GM18511 (cell line): ENCODE measurements at regions not wholly inside any gene's neighbourhood (a gene's known extent, or its start where the extent isn't known, plus 50 kb on each side); places are given as distances from the start of the nearest gene placed in this dataset.
"Not testable (repeated sequence)": the region's sequence is repeated elsewhere in the genome, so short reads cannot be mapped to it uniquely, and the experiment has no call there.

Experiments
- ATAC-seq: cut with Tn5 transposase; IDR thresholded peaks from one replicate; pipeline ENCODE4 v1.9.1; 2021; ENCODE audit warnings: mild to moderate bottlenecking, moderate library complexity; ENCODE audit not compliant: unreplicated experiment

DNA sequence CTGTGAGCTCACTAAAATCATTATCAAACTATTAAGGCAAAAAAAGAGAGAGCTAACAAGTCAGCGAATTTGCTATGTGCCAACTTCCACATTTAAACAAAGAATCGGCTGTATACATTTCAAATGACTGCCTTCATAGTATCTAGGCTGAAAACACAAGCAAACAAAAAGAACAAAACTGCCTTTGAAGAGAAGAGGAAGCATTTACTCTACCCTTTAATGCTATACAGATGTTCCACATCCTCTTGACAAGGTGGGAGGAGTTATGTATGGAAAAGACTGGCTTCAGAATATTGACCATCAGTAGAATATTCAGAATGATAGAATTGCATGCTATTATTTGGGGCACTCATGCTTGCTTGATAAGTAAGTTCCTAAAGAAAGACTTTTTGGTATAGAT is 741.7 kb downstream of the PLCL1 start:
- no peak for ATAC-seq

DNA sequence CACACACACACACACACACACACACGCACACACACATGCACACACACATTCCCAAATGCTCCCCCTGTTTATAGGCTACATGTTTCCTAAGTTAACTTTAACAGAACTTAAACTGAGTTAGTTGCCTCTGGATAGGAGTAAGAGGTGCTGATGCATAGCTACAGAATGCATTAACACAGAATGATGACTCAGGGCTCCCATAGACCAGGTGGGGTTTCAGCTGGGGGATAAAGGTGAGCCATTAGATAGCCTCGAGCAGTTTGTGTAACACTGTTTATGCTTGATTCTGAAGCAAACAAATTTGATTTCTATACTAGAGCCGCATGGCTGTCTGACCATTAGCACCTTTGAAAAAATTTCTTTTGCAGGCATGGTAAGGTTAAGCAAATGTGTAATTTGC is 741.0 kb downstream of the PLCL1 start:
- ATAC-seq: no peak

DNA sequence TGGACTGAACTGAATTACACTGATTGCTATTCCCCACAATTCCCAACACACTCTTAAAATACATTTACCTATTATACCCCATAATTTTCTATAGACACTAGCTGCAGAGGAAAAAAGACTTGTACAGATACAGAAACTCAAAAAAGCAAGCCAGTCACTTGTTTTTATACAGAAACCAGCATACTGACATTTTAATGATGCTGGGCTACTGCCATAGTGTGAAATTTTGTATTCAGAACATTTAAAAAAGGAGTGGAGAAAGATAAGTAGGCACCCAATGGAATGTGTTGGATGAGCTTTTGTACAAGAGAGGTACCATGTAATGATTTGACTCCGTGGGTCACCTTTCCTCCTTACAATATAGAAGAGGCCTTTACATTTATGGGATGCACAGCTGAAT is 740.1 kb downstream of the PLCL1 start:
- ATAC-seq: no peak

DNA sequence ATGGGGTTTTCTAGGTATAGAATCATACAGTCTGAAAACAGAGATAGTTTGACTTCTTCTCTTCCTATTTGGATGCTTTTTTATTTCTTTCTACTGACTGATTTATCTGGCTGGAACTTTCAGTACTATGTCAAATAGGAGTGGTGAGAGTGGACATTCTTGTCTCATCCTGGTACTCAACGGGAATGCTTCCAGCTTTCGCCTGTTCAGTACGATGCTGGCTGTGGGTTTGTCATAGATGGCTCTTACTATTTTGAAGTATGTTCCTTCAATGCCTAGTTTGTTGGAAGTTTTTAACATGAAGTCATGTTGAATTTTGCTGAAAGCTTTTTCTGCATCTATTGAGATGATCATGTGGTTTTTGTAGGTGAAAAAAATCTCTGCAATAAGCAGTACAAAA is 730.4 kb downstream of the PLCL1 start:
- ATAC-seq: no peak

DNA sequence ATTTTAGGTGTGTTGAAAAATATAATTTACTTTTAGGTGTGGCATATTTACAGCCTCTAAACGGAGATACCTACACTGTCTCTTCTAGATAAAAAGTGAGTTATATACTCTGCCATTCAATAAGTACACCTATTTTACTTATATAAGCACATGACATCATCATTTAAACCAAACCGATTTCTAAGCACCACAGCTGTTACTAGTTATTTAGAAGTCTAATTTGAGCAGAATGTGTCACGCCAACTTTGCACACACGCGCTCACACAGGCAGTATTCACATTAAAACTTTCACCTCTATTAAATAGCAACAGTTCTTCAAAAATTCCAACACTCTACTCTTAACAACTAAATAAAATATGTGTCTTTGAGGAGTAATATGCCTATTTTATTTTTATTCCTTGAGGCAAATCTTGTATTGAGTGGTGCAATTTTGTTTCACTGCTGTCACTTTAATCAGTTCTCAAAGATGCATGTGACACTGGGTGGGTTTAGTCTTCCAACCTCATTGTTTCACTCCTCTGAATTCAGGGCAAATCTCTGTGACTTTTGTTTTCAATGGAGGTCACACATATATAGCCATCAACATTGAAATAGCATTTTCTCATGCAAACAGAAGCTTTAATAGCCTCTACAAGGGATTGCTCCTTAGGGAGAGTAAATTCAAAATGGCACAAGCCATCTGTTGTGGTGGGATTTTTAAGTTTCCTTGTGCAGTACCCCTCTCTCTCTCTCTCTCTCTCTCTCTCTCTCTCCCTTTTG is 721.0 kb downstream of the PLCL1 start:
- no peak for ATAC-seq

DNA sequence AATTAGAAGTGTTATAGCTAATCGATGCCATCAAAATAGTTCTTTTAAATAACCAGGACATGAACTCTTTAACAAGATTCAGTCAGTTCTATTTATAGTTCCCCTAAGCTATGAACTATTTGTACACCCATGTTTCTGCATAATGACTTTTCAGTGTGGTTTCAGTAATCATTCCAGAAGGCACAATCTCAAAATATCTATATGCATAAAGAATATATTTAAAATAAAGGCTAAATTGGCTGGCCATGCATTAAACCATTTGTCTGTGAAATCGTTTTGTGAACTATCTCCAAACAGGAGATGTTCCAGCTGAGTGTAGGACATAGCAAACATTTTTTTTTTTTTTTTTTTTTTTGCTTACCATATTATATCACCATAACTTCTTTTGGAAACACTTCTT is 719.3 kb downstream of the PLCL1 start:
- ATAC-seq: no peak

DNA sequence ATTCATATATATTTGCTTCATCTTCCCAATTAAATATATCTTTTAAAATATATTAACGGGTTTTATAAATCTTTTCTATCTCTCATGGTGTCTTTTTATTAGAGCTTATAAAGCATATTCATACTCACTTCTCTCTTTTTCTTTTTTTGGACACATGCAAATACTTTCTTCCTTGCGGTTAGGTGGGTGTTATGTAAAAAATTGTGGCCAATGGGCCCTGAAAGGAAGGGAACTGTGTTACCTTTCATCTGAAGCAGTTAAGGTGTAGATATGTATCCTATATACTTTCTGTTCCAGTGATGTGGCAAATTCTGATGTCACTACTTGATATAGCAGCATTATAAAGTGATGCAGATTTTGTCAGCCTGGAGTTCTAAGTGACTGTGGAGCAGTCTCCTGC is 714.5 kb downstream of the PLCL1 start:
- ATAC-seq: peak; percentile 75

DNA sequence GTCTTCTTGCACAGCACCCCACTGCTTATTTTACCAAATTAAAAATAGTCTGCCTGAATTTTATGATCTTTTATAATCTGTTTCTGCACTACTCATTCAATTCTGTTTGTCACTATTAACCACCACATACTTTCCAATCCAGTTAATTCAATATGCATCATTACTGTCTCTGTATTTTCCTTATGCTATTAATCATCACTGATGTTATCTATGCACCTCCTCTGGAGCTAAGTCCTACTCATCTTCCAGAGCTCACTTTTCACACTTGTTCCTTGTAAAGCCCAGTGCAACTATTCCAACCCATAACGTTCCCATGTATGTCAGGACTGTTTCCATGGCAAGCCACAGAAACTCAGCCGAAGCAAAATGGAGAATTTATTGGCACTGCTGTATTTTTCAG is 713.6 kb downstream of the PLCL1 start:
- no peak for ATAC-seq

DNA sequence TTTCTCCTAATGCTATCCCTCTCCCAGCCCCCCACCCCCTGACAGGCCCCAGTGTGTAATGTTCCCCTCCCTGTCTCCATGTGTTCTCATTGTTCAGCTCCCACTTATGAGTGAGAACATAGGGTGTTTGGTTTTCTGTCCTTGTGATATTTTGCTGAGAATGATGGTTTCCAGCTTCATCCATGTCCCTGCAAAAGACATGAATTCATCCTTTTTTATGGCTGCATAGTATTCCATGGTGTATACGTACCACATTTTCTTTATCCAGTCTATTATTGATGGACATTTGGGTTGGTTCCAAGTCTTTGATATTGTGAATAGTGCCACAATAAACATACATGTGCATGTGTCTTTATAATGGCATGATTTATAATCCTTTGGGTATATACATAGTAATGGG is 704.2 kb downstream of the PLCL1 start:
- ATAC-seq: not testable (repeated sequence)

DNA sequence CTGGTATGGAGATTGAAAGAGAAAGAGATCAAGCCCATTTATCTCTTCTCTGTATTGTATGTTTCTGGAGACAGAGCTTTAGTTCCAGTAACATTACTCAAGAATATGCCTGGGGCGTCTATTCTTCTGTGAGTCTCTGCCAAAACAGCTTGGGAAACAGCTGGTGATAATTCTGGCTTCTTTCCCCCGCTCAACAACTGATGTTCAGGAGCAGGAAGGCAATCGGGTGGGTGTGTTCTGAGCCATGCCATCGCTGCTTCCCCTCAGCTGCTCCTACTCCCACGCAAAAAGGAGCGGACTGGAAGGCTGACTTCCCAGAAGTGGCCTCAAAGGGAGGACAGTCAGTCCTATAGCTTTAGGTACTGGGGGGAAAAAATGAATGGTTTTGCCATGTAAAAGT is 695.1 kb downstream of the PLCL1 start:
- no peak for ATAC-seq

DNA sequence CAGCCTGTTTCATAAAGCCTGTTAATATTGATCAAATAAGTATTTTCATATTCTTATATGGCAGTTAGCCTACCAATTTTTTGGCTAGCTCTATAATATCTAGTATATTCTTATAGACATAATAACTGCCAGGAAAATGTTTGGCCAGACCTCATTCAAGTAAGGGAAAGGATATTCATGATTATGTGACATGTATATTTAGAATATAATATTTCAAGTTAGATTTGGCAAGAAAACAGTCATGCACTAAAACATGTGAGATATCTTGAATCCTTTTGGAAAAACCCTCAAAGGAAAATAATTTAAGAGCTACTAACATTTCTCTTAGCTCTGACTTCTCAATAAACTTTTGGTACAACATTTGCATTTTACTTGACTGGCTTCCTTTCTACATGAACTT is 694.1 kb downstream of the PLCL1 start:
- ATAC-seq: no peak

DNA sequence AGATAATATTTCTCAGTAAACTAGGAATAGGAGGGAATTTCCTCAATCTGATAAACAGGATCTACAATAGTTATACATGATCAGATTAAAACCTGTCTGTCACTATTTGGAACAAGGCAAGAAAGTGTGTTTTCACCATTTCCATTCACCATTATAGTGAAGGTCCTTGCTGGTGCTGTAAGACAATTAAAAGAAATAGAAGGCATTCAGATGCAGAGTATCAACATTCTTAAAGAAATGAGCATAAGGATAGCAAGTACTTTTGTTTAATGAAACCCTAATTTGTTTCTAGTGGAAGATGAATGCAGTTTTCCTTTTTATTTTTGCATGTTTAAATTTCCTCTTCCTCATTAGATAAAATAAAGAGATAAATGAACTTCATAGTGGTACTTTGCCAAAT is 693.7 kb downstream of the PLCL1 start:
- ATAC-seq: no peak

DNA sequence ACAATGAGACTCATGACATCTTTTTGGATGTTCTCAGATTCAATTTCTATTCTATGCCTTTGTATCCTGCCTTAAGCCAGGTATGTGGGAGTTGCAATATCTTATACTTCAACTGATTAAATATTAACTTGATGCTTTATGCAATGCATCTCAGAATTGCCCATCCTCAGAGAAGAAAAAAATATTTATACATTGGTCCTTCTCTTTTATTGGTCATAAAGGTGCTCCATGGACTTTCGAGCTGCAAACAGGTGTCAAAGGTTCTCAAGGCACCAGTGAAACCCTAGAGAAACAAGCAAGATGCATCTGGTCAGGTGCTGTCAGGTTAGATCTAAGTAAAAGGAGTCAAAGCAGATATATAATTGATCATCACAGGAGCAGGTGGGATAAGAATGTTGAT is 690.5 kb downstream of the PLCL1 start:
- ATAC-seq: no peak

DNA sequence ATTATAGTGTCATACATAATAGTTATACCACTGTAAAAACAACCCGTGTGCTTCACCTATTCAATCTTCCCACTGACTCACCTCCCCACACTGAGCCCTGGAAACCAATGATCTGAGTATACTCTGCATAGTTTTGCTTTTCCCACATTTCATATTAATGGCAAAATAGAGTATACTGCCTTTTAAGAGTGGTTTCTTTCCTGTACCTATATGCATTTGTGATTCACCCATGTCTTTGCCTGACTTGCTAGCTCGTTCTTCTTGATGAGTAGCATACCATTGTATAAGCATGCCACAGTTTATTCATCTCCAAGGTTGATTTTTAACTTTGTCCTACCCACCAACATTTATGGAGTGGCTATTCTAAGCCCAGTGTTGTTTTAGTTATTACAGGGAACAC is 686.4 kb downstream of the PLCL1 start:
- no peak for ATAC-seq

DNA sequence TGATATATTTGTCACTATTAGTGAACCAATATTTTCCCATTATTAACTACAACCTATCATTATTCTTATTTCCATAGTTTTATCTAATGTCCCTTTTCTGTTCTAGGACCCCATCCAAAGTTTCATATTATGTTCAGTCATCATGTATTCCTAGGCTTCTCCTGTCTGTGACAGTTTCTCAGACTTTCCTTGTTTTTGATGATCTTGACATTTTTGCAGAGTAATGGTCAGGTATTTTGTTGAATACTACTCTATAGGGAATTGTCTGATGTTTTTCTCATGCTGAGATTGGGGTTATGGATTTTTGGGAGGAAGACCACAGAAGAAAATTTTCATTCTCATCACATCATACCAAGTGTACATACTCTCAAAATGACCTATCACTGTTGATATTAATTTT is 684.6 kb downstream of the PLCL1 start:
- no peak for ATAC-seq

DNA sequence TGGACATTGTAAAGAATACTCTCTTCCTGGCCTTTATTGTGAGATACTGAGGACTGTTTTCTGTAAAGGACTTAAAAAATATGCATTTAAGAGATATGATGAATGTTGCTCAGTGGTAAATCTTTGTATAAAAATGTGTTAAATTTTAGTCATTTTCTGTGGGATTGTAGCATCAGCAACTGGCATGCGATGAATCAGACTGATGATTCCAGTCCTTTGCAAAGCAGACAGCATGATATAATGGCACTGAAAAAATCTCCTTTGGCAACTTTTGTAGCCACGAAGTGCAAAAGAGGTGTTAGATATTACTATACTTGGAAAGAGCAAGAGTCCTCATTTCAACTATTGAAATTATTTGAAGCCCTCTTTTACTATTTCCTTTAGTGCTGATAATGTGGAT is 678.7 kb downstream of the PLCL1 start:
- ATAC-seq: no peak

DNA sequence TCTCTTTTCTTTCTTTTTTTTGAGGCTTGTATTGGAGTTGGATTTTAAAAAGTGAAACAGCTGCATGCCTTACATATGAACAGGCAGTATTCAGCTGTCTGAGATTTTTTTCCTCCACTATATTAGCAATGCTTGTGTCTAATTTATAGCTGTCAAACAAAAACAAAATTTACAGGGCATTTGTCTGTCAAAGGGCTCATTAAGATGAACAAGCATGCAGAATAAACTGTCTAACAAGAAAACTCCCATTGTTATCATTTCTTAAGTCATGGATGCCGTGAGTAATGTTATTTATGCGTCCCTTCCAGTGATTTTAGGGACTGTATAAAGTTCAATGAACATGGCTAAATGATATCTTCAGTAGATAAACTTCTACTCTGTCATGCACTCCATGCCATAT is 674.7 kb downstream of the PLCL1 start:
- no peak for ATAC-seq

DNA sequence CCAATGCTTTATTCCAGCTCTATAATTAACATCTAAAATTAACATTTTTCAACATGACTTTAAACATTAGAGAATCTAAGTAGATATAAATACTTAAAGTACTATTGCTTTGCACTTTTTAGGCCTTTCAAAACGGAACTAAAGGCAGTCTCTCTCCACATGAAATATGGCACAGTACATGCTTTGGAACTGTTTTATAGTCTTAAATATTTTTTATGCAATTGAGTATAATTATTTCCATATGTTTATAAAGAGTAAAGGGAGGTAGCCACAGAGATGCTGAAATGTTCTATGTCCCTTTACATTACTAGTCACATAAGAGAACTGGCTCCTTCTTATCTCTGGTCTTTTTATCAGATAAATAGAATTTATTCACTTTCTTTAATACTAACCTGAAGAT is 674.0 kb downstream of the PLCL1 start:
- no peak for ATAC-seq

DNA sequence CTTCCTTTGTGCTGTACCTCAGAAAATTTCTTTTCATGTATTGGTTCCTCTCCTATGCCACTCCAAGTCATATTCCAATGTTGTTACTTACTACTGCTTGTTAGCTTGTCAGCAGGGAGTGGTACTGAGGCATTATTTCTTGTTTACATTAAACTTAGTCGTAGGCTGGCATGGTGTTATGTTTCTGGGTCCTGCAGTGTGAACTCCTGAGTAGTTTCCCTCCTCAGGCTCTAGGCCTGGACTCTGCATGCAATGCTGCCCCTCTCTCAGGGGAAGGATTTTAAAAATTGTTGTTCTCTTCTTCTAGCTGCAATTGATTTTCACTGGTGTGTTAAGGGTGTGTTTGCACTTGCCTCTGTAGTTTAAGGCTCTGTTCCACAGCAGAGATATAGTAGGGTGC is 671.6 kb downstream of the PLCL1 start:
- ATAC-seq: no peak

DNA sequence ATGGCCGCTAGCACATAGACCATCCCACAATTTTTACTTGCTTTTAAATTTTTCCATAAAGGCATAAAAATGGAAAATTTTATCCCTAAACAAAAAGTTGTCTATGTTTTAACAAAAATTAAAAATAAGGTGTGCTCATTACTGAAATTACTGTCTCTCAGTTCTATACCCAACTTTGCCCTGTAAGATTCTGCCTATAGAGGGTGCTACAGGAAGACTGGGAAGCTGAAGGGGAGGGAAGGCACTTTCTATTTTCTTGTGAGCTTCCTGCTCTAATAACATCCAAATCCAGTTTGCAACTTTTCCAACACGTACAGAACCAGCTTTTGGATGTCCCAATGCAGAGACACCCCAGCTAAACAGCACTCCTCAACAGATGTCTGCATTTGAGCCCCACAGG is 666.9 kb downstream of the PLCL1 start:
- no peak for ATAC-seq

DNA sequence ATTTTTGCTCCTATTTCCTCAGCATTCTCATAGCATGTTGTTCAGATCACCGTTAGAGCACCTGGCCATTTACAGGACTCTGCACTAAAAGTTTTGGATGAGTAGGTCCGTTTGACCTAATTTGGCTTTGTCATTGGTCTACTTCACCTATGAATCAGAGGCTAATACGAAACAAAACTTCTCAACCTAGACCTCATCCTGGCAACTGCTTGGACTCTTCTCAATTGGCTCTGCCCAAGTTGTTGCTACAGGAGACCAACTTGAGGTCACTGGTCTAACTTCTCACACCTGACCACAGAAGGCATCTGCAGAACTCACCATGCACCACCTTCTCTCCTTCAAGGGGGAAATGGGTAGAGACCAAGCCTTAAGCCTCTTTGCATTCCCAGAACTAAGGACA is 663.7 kb downstream of the PLCL1 start:
- no peak for ATAC-seq

DNA sequence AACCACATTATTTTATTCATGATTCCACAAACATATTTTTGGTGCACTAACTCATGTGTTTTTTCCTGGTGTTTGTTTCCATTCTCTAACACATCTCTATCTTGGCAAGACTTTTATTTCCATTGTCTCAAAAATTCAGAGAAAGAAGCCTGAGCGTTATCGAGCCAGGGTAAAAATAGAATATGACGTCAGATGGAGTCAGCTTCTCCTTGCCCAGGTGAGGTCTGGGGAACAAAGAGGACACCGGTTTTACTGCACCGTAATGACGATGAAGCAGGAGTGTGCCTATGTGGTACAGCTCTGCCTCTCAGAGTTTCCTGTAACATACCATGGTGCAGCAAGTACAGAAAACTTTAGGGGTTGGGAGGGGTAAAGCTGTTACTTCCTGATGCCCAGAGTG is 661.6 kb downstream of the PLCL1 start:
- no peak for ATAC-seq

DNA sequence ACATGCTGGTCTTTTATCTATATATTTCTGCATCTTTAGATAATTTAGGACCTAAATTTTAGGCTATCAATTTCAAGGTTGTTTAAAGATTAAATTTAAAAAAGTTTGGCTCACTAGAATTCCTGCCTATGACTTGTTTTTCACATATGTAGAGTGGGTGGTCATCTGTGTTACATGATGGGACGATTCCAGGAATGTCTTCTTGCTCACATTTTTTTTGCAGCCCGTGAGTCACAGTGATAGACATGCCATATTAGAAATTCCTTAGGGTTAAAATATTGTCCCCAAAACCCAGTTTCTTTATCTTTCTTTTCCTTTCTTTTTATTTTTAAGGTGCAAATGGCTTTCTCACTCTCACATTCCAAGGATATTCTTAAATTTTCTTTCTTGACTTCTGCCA is 652.0 kb downstream of the PLCL1 start:
- no peak for ATAC-seq
